GM23338 (cell line): ENCODE measurements at regions not wholly inside any gene's neighbourhood (a gene's known extent, or its start where the extent isn't known, plus 50 kb on each side); places are given as distances from the start of the nearest gene placed in this dataset.

ENCODE experiments used
- CREB1 ChIP-seq: fragments of 250-450 bp; sonication (Bioruptor Pico); IDR thresholded peaks from 2 replicates; pipeline ENCODE4 v1.5.0; 2020; ENCODE audit warnings: low read depth, mild to moderate bottlenecking, moderate library complexity
- CTCF ChIP-seq, 2 experiments: fragments of 200-600 bp in 1 of 2; sonication (generic) in 1 of 2; conservative IDR thresholded peaks; 2 replicates each; pipeline versions ENCODE4 v1.5.1 to v1.6.1; 2016 to 2017; ENCODE audit warnings: antibody characterized with exemption in 2 of 2, low read depth in 2 of 2, mild to moderate bottlenecking in 2 of 2, moderate library complexity in 1 of 2
- ETS1 ChIP-seq: IDR thresholded peaks from 2 replicates; pipeline ENCODE4 v1.6.1; 2016; ENCODE audit warnings: antibody characterized with exemption
- EZH2 ChIP-seq: fragments of 200-600 bp; sonication (generic); IDR thresholded peaks from one replicate; pipeline ENCODE4 v1.8.0; 2017; ENCODE audit warnings: antibody characterized with exemption, mild to moderate bottlenecking, low read depth; ENCODE audit not compliant: unreplicated experiment
- EZH2phosphoT487 ChIP-seq: fragments of 200-600 bp; sonication (generic); IDR thresholded peaks from one replicate; pipeline ENCODE4 v1.8.1; 2018; ENCODE audit warnings: antibody characterized with exemption; ENCODE audit not compliant: unreplicated experiment
- JUNB ChIP-seq: IDR thresholded peaks from one replicate; pipeline ENCODE4 v1.6.1; 2016; ENCODE audit warnings: antibody characterized with exemption; ENCODE audit not compliant: unreplicated experiment
- NANOG ChIP-seq: IDR thresholded peaks from 2 replicates; pipeline ENCODE4 v1.6.1; 2016; ENCODE audit warnings: antibody characterized with exemption, borderline replicate concordance
- POLR2AphosphoS5 ChIP-seq: IDR thresholded peaks from 2 replicates; pipeline ENCODE4 v1.6.1; 2016; ENCODE audit warnings: antibody characterized with exemption, low read depth
- REST ChIP-seq: IDR thresholded peaks from one replicate; pipeline ENCODE4 v1.6.1; 2018; ENCODE audit warnings: antibody characterized with exemption; ENCODE audit not compliant: unreplicated experiment
- STAT1 ChIP-seq: IDR thresholded peaks from one replicate; pipeline ENCODE4 v1.6.1; 2016; ENCODE audit warnings: antibody characterized with exemption; ENCODE audit not compliant: unreplicated experiment
- ZNF331 ChIP-seq: fragments of 250-450 bp; sonication (Bioruptor Pico); IDR thresholded peaks from 2 replicates; pipeline ENCODE4 v1.5.0; 2020; ENCODE audit warnings: low read depth, mild to moderate bottlenecking, moderate library complexity
- ZNF462 ChIP-seq: fragments of 250-450 bp; sonication (Bioruptor Pico); IDR thresholded peaks from 2 replicates; pipeline ENCODE4 v1.5.0; 2020; ENCODE audit warnings: mild to moderate bottlenecking, moderate library complexity

GRCh38 chr5:6868171-6868570, 154.9 kb downstream of the TENT4A start:
- TF ChIP-seq EZH2 (no peak), CTCF (conservative IDR thresholded peaks at IDR 0.05; ENCODE audit: low read depth in 2 of 2) (no peak), POLR2AphosphoS5 (no peak), CREB1 (CRISPR knock-in tag) (no peak), JUNB (no peak), ZNF331 (CRISPR knock-in tag) (no peak), REST (no peak), NANOG (no peak), EZH2phosphoT487 (no peak), ZNF462 (CRISPR knock-in tag) (no peak), ETS1 (no peak), STAT1 (no peak)
